Endothelial cell of umbilical vein (primary cell): ENCODE measurements at regions not wholly inside any gene's neighbourhood (a gene's known extent, or its start where the extent isn't known, plus 50 kb on each side); places are given as distances from the start of the nearest gene placed in this dataset.

Experiments
- BruUV-seq: library from RNA; stranded (reverse); fragments of 400-500 nt; replicated peaks from 2 replicates; lab custom pipeline; 2021; lab: Mats Ljungman, UMichigan
- CTCF ChIA-PET: fragments of 300-600, 350-600 bp; sonication (Branson Sonifier 250); formaldehyde crosslinking; loops from one replicate; lab custom pipeline; 2021; ENCODE audit warnings: antibody characterized with exemption, inconsistent platforms; lab: Charles Lee
- POLR2A ChIA-PET: fragments of 300-600, 350-600 bp; sonication (Branson Sonifier 250); formaldehyde crosslinking; loops from one replicate; lab custom pipeline; 2021; ENCODE audit warnings: antibody characterized with exemption, inconsistent platforms; lab: Charles Lee
- DNase-seq: peaks from one replicate; pipeline ENCODE4 v3.0.0-alpha.2; 2011; ENCODE audit warnings: low read depth, low spot score
- FAIRE-seq: peaks from 2 replicates; lab custom pipeline; 2011; peaks lifted over from hg19 to GRCh38; lab: Jason Lieb, UNC
- H2AFZ ChIP-seq: 2 replicates; pipeline ENCODE4 v1.6.0; 2012; ENCODE audit warnings: low read depth, low read length, control low read depth, inconsistent platforms
- H3K27ac ChIP-seq: 2 replicates; pipeline ENCODE4 v1.5.1; 2011; ENCODE audit warnings: low read depth, mild to moderate bottlenecking, control low read depth, low read length, moderate library complexity; ENCODE audit not compliant: insufficient read depth
- H3K27me3 ChIP-seq, 2 experiments: 2 replicates each; pipeline versions ENCODE4 v1.6.0 to v1.6.1; 2011; ENCODE audit warnings: low read length in 2 of 2, mixed read lengths in 1 of 2; ENCODE audit not compliant: control insufficient read depth in 2 of 2, insufficient read depth in 2 of 2
- H3K36me3 ChIP-seq, 2 experiments: 2 replicates in 1 of 2; 3 replicates in 1 of 2; pipeline ENCODE4 v1.5.1; 2011; ENCODE audit warnings: low read length in 2 of 2, mild to moderate bottlenecking in 1 of 2, moderate library complexity in 1 of 2; ENCODE audit not compliant: control insufficient read depth in 2 of 2, insufficient read depth in 2 of 2; ENCODE audit errors: extremely low read depth in 1 of 2
- H3K4me1 ChIP-seq: 3 replicates; pipeline ENCODE4 v1.5.1; 2011; ENCODE audit warnings: mild to moderate bottlenecking, low read length; ENCODE audit not compliant: control insufficient read depth, insufficient read depth; ENCODE audit errors: extremely low read depth
- H3K4me2 ChIP-seq: 2 replicates; pipeline ENCODE4 v1.6.1; 2011; ENCODE audit warnings: low read length, control low read depth, mixed read lengths; ENCODE audit not compliant: insufficient read depth
- H3K4me3 ChIP-seq, 3 experiments: fragments of 200-600 bp in 1 of 3; sonication (generic), shearing (Covaris generic) in 1 of 3; replicated peaks in 1 of 3; 2 replicates each; pipeline ENCODE4 v1.5.1; 2011 to 2016; ENCODE audit warnings: control low read depth in 3 of 3, low read length in 3 of 3, mild to moderate bottlenecking in 2 of 3, inconsistent platforms in 1 of 3, low read depth in 1 of 3, moderate library complexity in 1 of 3; ENCODE audit not compliant: insufficient read depth in 1 of 3
- H3K79me2 ChIP-seq: 2 replicates; pipeline ENCODE4 v1.6.0; 2012; ENCODE audit warnings: low read length, inconsistent platforms; ENCODE audit not compliant: control insufficient read depth, insufficient read depth
- H3K9ac ChIP-seq: replicated peaks from 2 replicates; pipeline ENCODE3; 2011; ENCODE audit warnings: low read length, control low read depth; ENCODE audit not compliant: insufficient read depth; ENCODE audit errors: extremely low read depth
- H3K9me1 ChIP-seq: replicated peaks from 3 replicates; pipeline ENCODE4 v1.6.0; 2011; ENCODE audit warnings: mild to moderate bottlenecking, low read length; ENCODE audit not compliant: control insufficient read depth, insufficient read depth; ENCODE audit errors: extremely low read depth
- H3K9me3 ChIP-seq: replicated peaks from 2 replicates; pipeline ENCODE4 v1.5.1; 2012; ENCODE audit warnings: low read length, inconsistent platforms; ENCODE audit not compliant: control insufficient read depth, insufficient read depth
- H4K20me1 ChIP-seq: replicated peaks from 2 replicates; pipeline ENCODE3; 2011; ENCODE audit warnings: mild to moderate bottlenecking, low read length; ENCODE audit not compliant: control insufficient read depth, insufficient read depth; ENCODE audit errors: extremely low read depth
- CTCF ChIP-seq, 2 donors: IDR thresholded peaks; 1 replicate in 1 of 2; 2 replicates in 1 of 2; pipeline ENCODE4 v1.5.1; 2011; ENCODE audit warnings: low read length in 2 of 2, mild to moderate bottlenecking in 2 of 2, moderate library complexity in 2 of 2, control low read depth in 1 of 2, inconsistent platforms in 1 of 2, low read depth in 1 of 2; ENCODE audit not compliant: insufficient read depth in 1 of 2; ENCODE audit errors: extremely low read depth in 1 of 2
- EZH2 ChIP-seq: IDR thresholded peaks from 2 replicates; pipeline ENCODE4 v1.6.1; 2012; ENCODE audit warnings: borderline replicate concordance, low read depth, mild to moderate bottlenecking, moderate library complexity, low read length, inconsistent platforms; ENCODE audit not compliant: severe bottlenecking
- FOS ChIP-seq: IDR thresholded peaks from 2 replicates; pipeline ENCODE4 v1.6.1; 2011; ENCODE audit warnings: mild to moderate bottlenecking, low read length, moderate library complexity, borderline replicate concordance; ENCODE audit not compliant: insufficient read depth
- GATA2 ChIP-seq: IDR thresholded peaks from 2 replicates; pipeline ENCODE4 v1.7.0; 2011; ENCODE audit warnings: low read depth, mild to moderate bottlenecking, moderate library complexity, mixed read lengths, low read length; ENCODE audit not compliant: insufficient read length, insufficient read depth
- JUN ChIP-seq: IDR thresholded peaks from 2 replicates; pipeline ENCODE4 v1.6.1; 2011; ENCODE audit warnings: borderline replicate concordance, low read depth; ENCODE audit not compliant: insufficient read length, insufficient read depth
- MAX ChIP-seq: IDR thresholded peaks from 2 replicates; pipeline ENCODE4 v1.6.1; 2011; ENCODE audit not compliant: insufficient read depth, insufficient read length
- MYC ChIP-seq: IDR thresholded peaks from one replicate; pipeline ENCODE4 v1.6.1; 2011; ENCODE audit warnings: mild to moderate bottlenecking, low read depth, low read length
- POLR2A ChIP-seq: IDR thresholded peaks from 2 replicates; pipeline ENCODE4 v1.6.1; 2012; ENCODE audit warnings: low read depth, mild to moderate bottlenecking, control low read depth, low read length
- POLR2AphosphoS5 ChIP-seq: IDR thresholded peaks from 2 replicates; pipeline ENCODE4 v1.6.1; 2012; ENCODE audit warnings: low read depth, mild to moderate bottlenecking, control low read depth, low read length, moderate library complexity; ENCODE audit not compliant: insufficient read depth
- dilution Hi-C: fragments of 300-500 bp; cut with MboI; formaldehyde crosslinking; loops from one replicate; pipeline ENCODE4 v1.15.0; 2019; ENCODE audit warnings: low sequenced_read_pairs; ENCODE audit not compliant: extremely low pct_ligation_motif_present
- intact Hi-C: fragments of 100-400 bp; cut with micrococcal nuclease; formaldehyde crosslinking; loops from one replicate; pipeline ENCODE4 v1.10.0; 2022

- POLR2A ChIA-PET, result no interaction called here
- FAIRE-seq (no peak), DNase-seq (no peak)
- Histone ChIP-seq H3K4me2 (no peak overlapping the region), H3K79me2 (no peaks in the 10 kb centered on the region), H3K9me3 (no peaks in the 10 kb centered on the region), H3K4me1 (no peaks in the 10 kb centered on the region), H3K9me1 (no peaks in the 10 kb centered on the region), H3K4me3 (no peak overlapping the region), H3K27ac (no peak overlapping the region), H3K27me3 (no peaks in the 10 kb centered on the region), H4K20me1 (no peaks in the 10 kb centered on the region), H3K36me3 (no peaks in the 10 kb centered on the region), H3K9ac (no peak overlapping the region), H2AFZ (no peak overlapping the region)
- intact Hi-C loops (no loop called here), dilution Hi-C loops (no loop called here)
- no peak for TF ChIP-seq MAX
- no peak for TF ChIP-seq POLR2A
- no peak for TF ChIP-seq CTCF (IDR thresholded peaks at IDR 0.05; ENCODE audit: extremely low read depth in 1 of 2, insufficient read depth in 1 of 2, low read depth in 1 of 2, low read length in 2 of 2)
- no peak for TF ChIP-seq POLR2AphosphoS5
- no peak for TF ChIP-seq MYC
- no peak for TF ChIP-seq JUN
- no peak for TF ChIP-seq FOS
- no peak for TF ChIP-seq EZH2
- TF ChIP-seq GATA2, result no peak
- no TSS peak for BruUV-seq
- CTCF ChIA-PET, result no interaction called here
These were observed 593.6 kb downstream of the ZIC1 start for GRCh38 chr3:148002705-148003205.
